CD4-positive, alpha-beta T cell treated with Interleukin-4 for 4 hours (primary cell): ENCODE measurements at regions not wholly inside any gene's neighbourhood (a gene's known extent, or its start where the extent isn't known, plus 50 kb on each side); places are given as distances from the start of the nearest gene placed in this dataset.
"Not testable (repeated sequence)": the region's sequence is repeated elsewhere in the genome, so short reads cannot be mapped to it uniquely, and the experiment has no call there.

Experiments
- DNase-seq: peaks from one replicate; pipeline ENCODE4 v3.0.0-alpha.2; 2020

GRCh38 chr1:30660241-30660640 lies 63.1 kb downstream of the MATN1 start:
- no peak for DNase-seq

GRCh38 chr1:30659702-30660101 lies 63.7 kb downstream of the MATN1 start:
- DNase-seq, result no peak

GRCh38 chr1:30658375-30658774 lies 65.0 kb downstream of the MATN1 start:
- DNase-seq, result not testable (repeated sequence)

- no peak for DNase-seq
Observed at GRCh38 chr1:30658014-30658336, 65.4 kb downstream of the MATN1 start.

GRCh38 chr1:30657131-30658013 lies 66.0 kb downstream of the MATN1 start:
- DNase-seq, result no peak

GRCh38 chr1:30656171-30656940 lies 67.0 kb downstream of the MATN1 start:
- DNase-seq, result no peak

- no peak for DNase-seq
Observed at GRCh38 chr1:30655672-30656071, 67.7 kb downstream of the MATN1 start.

- no peak for DNase-seq
Observed at GRCh38 chr1:30654188-30654587, 69.2 kb downstream of the MATN1 start.

- DNase-seq, result no peak
Observed at GRCh38 chr1:30652152-30652841, 71.1 kb downstream of the MATN1 start.

- DNase-seq, result not testable (repeated sequence)
Observed at GRCh38 chr1:30651395-30651794, 72.0 kb downstream of the MATN1 start.

GRCh38 chr1:30650968-30651320 lies 72.4 kb downstream of the MATN1 start:
- no peak for DNase-seq

- no peak for DNase-seq
Observed at GRCh38 chr1:30650038-30650967, 73.1 kb downstream of the MATN1 start.

- DNase-seq, result no peak
Observed at GRCh38 chr1:30649321-30649991, 73.9 kb downstream of the MATN1 start.

GRCh38 chr1:30648408-30649000 lies 74.9 kb downstream of the MATN1 start:
- no peak for DNase-seq

GRCh38 chr1:30645807-30646206 lies 77.6 kb downstream of the MATN1 start:
- DNase-seq, result no peak

- DNase-seq, result no peak
Observed at GRCh38 chr1:30642391-30643120, 80.8 kb downstream of the MATN1 start.

- no peak for DNase-seq
Observed at GRCh38 chr1:30641572-30642353, 81.6 kb downstream of the MATN1 start.

- DNase-seq, result no peak
Observed at GRCh38 chr1:30639881-30640452, 83.4 kb downstream of the MATN1 start.

- DNase-seq, result no peak
Observed at GRCh38 chr1:30638811-30639210, 84.6 kb downstream of the MATN1 start.

- no peak for DNase-seq
Observed at GRCh38 chr1:30638086-30638485, 85.3 kb downstream of the MATN1 start.
